ENCODE measurements at regions not wholly inside any gene's neighbourhood (a gene's known extent, or its start where the extent isn't known, plus 50 kb on each side); places are given as distances from the start of the nearest gene placed in this dataset.
"Not testable (repeated sequence)": the region's sequence is repeated elsewhere in the genome, so short reads cannot be mapped to it uniquely, and the experiment has no call there.

DNA sequence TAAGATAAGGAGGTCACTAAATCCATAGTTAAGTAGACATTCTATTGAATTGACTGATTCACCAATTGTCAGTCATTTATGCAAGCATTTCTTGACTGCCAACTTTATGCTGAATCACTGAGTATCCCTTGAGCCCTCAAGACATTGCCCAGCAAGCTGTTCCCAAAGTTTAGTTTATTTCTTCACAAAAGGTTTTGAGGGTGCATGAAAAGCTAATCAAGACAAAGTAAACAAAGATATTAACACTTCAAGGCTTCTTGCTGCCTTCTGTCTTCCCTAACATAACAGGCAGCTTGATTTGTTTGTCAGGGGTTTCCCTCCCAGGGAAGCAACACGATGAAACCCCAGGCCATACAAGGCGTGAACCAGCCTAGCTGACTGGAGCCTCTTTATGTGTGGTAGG, 374.4 kb downstream of the SPRY2 start:
- DNase-seq = no peak

DNA sequence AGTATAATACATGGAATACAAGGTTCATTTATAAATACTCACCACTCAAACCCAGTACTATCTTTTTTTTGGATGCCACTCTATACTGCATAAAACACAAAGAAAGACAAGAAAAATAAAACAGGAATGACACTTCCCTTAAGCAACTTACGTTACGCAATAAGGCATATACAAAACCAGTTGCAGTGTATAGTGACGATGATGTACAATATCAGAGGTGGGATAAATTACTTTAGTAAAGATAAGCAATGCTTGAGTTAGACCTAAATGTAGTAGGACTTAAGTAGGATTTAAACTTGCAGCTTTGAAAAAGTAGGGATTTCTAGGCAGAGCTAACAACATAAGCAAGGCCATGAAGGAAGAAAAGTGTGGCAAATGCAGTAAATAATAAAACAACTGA, 374.9 kb downstream of the SPRY2 start:
- no peak for DNase-seq

DNA sequence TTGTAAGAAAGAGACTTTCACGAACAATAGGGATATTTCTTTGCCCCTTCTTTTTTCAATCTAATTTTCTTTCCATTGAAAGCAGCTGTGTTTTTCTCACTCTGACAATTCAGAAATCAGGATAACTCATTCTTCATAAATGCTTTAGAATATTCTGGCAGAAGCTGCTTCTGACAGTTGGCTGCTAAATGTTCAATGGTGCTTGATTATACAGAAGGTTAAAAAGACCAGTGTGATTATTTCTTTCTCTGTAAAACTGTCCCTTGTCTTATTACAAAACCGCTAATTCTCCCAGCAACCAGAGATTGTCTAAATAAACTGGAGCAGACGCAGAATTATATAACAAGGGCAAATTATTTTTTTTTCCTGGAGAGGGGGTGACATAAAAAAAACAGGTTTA, 394.4 kb downstream of the SPRY2 start:
- DNase-seq = no peak

DNA sequence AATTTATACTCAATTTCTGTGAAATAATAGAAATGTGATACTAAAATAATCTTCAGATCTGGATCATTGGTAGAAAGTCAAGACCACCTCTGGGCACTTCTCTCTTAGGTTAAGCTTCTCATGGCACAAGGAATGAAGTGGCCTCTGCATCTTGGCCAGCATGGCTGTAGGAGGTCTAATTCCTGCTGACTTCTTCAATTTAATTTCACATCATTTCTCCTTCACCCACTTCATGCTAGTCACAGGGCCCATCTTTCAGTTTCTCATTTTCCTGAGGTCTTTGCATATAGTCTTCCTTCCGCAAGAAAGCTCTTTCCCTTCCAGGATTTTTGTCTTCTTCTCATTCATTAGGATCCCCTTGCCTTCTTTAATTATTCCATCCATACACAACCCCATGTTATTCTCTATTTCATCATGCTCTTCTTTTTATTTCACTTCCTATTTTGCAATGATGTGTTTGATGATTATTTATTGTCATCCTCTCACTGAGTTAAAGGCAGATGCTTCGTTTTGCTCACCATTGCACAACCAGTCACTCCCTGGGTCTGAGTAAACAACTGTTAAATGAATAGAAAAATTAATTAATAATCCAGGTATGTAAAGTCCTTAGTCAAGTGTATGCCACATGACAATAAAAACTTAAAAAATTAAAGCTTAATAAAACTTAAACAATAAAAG, 397.4 kb downstream of the SPRY2 start:
- DNase-seq = no peak

DNA sequence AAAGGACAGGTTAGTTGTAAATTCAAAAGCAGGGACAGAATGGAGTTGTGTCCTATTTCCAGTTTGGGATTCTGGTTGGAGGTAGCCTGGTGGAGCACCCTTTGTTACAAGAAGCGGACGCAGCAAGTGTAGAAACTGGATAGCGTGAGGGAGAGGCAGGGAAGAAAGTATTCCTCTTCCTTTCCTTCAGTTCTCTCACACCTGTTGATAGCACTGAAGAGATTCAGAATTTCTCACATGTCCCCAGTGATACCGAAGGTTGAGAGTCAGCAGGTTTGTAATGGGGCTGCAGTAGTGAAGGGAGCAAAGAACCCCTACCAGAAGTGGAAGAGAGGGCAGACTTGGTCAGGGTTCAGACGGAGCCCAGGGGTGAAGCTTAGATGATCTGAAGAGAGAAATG, 399.2 kb downstream of the SPRY2 start:
- no peak for DNase-seq

DNA sequence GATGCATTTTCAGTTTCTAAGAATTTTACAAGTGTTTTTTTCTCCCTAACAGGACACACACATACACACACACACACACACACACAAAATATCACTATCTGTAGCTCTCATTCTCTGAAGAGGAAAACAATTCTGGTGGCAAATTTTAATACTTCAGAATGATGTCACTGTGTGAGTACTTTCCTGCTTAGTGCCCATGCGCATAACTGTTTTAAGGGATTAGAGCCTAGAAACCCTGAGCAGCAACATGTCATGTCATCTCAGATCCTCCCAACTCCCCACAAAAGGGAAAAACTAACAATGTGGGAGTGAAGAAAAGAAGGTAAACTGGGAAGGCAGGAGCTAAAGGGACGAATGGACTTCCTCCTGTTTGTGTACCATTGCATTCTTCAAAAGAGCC, 401.2 kb downstream of the SPRY2 start:
- no peak for DNase-seq

DNA sequence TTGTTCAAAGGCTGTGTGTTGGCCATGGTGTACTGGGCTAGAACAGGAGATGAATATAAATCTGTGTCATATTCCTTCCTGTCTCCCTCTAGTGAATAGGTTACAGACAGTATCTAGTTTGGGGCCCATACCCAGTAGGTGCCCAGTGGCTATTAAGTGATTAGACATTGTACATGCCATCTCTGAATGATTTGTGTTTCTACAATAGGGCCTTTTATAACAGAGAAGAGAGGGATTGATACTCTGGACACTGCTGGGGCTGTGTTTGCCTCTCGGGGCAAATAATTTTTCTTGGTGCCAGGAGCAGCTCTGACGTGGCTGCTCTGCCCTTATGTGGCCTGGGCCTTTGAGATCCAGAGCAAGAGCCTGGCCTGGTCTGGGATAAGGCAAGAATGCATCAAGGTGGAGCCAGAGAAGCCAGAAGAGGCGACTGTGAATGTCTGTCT, 403.1 kb downstream of the SPRY2 start:
- no peak for DNase-seq

DNA sequence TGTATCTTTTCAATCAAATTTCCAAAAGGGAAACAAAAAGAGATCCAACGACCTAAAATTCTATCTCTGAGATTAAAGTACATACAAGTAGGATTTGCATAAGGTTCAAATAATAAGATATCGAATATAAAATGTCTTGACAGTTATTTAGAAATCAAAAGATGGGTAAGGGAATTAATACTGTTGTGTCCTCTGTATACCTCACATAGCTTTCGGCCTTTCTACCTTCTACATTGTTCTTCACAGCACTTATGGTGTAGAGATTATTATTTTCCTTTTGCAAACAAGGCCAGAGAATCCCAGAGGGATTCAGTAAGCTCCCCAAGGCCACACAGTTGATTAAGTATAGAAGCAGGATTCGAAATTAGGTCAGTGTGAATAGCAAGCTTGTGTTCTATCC, 403.6 kb downstream of the SPRY2 start:
- DNase-seq = no peak

DNA sequence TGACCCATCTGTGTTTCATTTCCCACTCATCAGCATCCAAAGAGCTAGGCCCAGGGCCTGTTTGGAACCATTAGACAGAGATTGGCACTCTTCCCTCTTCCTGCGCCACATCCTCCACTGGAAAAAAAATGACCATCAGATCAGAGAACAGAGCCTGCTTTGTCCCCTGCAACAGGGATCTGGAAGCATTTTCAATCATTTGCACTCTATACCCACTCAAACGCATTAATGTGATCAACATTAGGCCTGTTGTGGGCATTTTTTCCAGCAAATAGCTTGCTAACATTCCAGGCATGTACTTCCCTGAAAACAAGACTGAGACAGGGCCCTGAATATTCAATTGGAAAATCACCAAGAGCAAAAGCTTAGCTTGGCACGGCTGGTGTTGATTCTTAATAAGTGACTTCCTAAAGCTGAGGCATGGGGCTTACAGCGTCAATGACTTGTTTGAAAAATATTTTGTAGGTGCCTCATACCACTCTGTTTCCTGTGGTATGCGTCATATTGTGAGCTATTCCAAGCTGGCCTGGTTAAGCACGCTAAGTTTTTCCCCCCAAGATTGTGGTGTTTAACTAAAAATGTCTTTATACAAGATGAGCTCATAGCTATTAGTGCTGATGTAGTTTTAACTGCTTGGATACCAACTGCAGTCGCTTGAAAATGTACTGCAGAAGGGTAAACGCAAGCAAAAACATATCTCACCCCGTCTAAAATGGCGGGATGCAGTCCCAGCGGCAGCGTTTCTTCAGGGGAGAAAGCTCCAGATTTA, 404.4 kb downstream of the SPRY2 start:
- no peak for DNase-seq

DNA sequence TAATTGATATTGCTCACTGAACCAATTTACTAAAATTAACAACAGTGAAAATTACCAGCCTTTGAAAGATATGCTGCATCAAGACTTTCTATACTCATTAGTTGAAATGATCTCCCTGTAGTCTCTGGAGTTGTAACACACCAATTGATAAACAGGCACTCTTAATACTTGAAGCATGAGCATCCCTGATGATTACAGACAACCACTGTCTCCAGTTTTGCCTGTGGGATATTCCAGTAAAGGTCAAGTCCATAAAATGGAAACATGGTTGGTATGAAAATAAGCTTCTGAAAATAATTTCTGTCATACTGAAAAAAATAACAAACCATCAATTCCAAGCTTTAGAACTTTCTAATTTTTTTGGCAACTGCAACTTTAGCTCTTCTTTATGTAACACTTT, 405.8 kb downstream of the SPRY2 start:
- DNase-seq = no peak

DNA sequence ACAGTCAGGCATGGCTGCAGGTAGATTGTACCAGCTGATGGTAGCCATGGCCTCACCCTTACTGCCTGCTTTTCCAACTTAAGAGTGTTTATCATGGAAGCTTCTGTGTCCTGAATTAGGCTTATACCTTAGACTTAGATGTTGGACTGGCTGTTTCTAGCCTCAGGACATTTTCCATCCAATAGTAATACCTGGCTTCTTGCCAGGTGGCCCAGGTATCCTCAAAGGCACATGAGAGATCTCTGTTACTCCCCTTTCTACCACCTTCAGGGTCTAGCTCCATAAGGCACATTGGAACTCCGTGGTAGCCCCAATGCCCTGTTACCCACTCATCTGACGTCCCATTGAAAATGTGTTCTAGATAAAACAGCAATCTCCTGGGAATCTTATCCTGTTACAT, 407.5 kb downstream of the SPRY2 start:
- DNase-seq = no peak

DNA sequence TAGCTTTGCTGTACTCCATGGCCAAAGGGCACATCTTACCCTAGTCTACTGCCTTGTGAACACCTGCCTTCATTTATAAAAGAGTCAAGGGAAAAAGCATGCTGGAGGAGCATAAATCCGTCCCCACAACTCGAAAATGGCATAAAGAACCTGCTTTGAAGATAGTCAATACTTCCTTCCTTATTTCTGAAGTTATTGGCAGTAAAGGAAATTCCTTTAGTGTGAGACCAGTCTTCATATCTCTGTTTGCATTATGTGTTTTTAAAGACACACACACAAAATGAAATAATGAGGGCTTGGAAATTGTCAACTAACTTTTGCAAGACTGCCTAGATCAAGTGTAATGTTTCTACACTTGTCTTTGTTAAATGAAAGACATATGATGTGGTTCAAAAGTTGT, 408.4 kb downstream of the SPRY2 start:
- no peak for DNase-seq

DNA sequence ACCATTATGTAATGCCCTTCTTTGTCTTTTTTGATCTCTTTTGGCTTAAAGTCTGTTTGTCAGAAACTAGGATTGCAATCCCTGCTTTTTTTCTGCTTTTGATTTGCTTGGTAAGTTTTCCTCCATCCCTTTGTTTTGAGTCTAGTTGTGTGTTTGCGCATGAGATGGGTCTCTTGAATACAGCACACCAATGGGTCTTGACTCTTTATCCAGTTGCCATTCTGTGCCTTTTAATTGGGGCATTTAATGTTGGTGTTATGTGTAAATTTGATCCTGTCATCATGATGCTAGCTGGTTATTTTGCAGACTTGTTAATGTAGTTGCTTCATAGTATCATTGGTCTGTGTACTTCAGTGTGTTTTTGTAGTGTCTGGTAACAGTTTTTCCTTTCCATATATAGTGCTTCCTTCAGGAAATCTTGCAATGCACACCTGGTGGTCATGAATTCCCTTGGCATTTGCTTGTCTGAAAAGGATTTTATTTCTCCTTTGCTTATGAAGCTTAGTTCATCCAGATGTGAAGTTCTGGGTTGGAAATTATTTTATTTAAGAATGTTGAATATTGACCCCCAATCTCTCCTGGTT, 416.9 kb downstream of the SPRY2 start:
- DNase-seq = not testable (repeated sequence)

DNA sequence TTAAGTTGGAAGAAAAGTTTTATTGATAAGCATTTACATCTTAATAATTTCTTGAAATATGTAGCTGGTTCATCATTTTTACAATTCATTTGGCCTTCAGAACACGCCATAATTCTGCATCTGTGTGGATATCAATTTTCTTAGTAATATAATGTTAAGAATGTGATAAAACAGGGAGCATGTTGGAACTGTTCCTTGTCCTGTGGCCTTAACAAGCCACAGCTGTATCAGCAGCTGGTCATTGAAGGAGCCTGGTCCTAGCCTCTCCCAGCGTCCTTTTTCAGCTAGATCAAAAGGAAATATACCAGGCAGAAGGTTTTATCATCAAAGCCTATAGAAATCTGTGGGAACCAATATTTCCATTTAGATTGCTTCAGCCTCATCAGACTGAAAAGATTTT, 421.8 kb downstream of the SPRY2 start:
- DNase-seq = no peak

DNA sequence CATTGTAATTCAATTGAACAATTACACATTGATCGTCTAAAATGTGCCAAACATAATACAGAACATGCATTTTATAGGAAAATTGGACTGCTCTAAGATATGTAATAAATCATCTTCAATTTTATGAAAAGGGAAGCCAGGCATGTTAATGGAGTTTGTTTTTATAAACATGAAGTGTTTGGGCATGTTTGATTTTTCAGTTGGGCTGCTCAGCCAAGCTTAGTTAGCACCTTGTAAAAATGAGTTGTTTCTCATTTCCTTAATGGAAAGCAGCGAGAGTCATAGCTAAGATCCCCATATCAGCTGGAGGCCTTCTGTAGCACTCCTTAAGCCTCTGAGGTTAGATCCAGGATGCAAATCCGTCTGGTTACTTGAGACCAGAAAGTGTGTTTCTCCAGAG, 422.3 kb downstream of the SPRY2 start:
- DNase-seq = no peak

DNA sequence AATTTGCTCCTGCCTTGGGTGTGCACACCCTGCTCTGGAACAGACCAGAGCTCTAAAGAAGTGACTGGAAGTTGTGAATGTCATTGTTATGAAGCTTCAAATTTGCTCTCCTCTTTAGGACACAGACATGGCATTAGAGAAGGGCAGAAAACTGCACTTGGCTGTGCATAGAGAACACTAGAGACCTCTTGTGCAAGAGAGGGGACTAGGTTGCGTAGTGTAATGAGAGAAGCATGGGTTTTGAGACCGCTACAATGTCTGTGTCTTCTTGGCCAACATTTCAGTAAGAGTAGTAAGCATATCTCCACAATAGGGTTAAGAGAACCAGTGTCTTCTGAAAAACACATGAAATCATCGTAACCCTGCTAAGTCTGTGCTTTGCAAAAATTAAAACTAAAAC, 423.3 kb downstream of the SPRY2 start:
- DNase-seq = no peak

DNA sequence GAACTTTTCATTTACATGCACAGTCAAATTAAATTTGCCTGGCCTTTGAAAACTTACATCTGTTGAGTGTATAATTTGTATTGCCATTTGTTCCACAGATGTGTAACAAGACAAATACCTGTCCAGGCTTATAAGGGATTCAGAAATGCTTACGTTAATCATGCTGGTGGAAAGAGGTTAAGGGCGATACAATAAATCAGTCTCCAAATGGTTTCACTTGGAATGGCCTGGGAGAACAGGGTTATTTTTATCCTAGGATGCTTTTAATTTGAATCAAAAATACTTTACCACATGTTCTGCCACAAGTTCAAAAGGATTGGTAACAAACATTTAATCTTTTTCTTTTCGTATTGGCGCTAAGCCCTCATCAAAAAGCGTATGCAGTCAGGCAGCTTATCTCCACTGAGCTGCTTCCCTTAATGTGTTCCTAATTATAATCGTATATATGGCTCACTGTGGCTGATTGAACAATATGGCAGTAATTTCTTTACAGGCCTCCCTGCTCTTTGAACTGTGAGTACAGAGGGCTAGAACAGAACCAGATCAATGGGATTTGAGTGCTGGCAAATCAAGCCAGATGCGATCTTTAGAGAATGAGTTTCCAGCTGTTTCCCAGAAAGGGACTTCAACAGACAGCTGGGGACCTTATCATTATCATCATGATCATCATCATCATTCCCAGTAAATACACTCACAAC, 425.7 kb downstream of the SPRY2 start:
- DNase-seq = no peak

DNA sequence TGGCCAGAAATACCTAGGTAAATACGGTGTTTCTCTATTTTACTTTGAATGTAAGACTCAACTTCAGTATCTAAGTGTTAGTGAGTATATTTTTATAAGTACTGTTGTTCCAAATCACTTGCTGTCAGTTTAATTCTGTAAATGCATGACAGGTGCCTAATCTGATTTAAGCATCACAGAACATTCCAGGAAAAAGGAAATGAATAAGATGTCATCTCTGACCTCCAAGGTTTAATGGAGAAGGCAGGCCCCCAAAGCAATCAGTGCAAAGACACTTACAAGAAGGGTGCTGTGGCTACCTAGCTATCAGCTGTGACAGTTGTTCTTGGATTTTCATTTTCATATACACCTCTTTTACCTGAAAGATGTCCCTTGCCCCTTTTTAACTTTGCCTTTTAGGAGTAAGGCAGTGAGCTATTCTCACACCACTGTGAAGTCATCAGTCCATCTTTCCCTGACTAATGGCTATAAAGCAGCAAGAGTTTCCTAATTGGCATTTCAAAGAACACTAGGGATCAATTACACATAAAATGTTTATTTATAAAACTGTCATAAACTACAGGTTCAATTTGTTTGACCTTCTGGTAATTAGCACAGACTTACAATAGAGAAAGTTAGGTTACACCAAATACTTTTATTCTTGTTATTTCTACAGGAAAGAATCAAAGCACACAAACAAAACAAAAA, 427.6 kb downstream of the SPRY2 start:
- no peak for DNase-seq

DNA sequence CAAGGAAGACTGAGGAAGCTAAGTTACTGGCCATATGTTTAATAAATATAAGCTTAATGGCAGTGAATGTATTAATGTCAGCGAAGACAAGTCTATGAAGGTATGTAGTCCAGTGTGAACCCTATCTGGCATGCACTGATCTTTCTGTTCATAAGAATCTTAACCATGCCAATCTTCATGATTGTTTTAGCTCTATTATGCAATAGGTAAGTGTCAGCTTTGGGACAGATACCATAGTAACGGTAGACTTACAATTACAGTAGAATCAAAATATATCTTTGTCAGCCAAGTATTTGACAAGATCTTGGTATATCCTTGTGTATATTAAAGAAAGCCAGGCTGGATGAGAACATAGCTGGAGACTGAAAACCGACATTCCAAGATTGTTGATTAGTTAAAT, 428.5 kb downstream of the SPRY2 start:
- DNase-seq = no peak

DNA sequence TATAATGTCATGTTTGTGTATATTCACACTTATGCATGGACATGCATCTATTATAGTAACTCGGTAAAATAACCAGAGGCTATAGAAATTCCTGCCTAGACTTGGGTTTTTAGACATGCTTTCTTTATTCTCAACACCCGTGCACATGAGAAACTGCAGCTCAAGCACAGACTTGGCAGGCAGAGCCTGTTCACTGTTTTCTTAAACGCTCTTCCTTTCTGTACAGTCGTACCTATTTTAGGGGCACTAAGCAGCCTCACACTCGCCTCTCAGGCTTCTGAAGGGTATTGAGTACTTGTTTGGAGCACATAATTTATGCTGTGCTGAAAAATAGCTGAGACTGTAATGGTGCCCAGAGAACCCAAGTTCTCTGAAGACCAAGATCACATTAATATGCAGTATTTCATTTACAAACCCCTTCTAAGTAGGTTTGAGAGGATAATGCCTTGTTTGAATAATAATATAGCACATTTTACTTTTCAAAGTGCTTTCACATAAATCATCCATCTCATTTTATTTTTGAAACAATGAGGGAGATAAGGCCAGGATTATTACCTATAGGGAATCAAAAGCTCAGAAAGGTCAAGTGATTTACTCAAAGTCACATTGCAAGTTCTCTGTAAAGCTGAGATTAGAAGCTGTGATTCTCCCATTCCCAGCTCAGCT, 429.9 kb downstream of the SPRY2 start:
- no peak for DNase-seq

DNA sequence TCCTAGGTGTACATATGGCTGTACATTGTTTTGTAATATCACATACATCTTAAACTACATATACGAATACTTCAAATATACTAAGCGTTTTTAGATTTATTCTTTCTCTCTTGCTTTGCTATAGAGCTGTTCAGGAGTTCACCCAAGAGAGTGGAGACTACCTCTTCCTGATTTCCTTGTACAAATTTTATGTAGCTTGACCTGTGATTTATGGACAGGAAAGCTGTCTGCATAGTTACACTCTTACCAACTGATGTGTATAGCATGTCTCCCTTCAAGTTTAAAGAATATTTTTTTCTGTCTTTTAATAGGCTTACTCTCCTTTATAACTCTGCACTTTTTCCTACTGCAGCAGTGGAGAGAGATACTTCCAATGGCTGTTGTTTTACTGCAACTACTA, 428.7 kb downstream of the NDFIP2 start:
- DNase-seq = no peak

DNA sequence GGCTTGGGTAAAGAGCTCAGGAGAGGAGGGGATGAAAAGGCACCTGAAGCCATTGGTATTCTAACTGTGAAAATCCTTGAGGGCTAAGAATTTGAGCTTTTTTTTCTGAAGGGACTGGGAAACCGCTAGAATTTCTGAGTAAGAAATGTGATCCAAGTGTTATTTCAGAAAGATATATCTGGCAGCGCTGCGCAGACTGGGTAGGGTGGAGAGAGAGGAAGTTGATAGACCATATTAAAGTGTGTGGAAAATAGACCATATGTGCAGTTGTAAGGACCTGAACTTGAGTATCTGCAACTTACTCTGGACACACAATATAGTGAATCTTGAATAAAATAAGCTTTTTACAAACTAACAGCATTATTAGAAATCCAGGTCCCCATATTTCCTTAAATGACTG, 427.4 kb downstream of the NDFIP2 start:
- DNase-seq = no peak

DNA sequence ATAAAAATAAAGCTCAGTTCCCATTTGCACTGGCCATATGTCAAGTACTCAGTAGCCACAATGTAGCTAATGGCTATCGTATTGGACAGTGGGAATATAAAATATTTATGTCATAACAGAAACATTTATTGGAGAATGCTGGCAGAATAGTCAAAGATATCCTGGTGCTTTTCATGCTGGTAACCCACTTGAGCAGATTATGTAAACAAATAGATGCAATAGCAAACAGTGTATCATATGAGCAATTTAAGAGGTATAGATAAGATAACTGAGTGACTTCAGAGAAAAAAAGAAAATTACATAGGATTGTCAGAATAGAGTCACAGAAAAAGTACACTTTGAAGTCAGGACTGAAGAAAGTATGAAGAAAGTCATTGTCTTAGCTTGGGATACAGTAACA, 426.6 kb downstream of the NDFIP2 start:
- no peak for DNase-seq
